ENCODE measurements at regions not wholly inside any gene's neighbourhood (a gene's known extent, or its start where the extent isn't known, plus 50 kb on each side); places are given as distances from the start of the nearest gene placed in this dataset.
A peak's percentile ranks its signal among the peaks of the same experiment; 100 is the strongest.

GRCh38 chr3:72277710-72278109, 492.8 kb upstream of the PROK2 start:
- intact Hi-C loops (cut with DNase I; ENCODE audit: low total_unique reads) (loop anchor here (10.0 kb wide), 1 partner anchor 547 kb away; no protein-coding TSS in a partner anchor), in situ Hi-C loops (cut with MboI; ENCODE audit: low sequenced_read_pairs in 4 of 4) (no loop called here)
- no peak overlapping the region for H3K4me3 ChIP-seq
- ATAC-seq (no peak), DNase-seq (no peak)
- H3K9me3 ChIP-seq, result no peaks in the 10 kb centered on the region
- H3K36me3 ChIP-seq, result no peaks in the 10 kb centered on the region
- H3K4me1 ChIP-seq, result peaks cover 10 to 11% of the 10 kb centered on the region in 2 donors
- TF ChIP-seq POLR2A (IDR thresholded peaks at IDR 0.05) (no peak), CTCF (IDR thresholded peaks at IDR 0.05 in 4 of 5, conservative IDR thresholded peaks at IDR 0.05 in 1 of 5) (no peak)
- no peak overlapping the region for H3K27ac ChIP-seq
- peaks cover 0 to 2% (median 0%) of the 10 kb centered on the region in 3 donors for H3K27me3 ChIP-seq

DNA sequence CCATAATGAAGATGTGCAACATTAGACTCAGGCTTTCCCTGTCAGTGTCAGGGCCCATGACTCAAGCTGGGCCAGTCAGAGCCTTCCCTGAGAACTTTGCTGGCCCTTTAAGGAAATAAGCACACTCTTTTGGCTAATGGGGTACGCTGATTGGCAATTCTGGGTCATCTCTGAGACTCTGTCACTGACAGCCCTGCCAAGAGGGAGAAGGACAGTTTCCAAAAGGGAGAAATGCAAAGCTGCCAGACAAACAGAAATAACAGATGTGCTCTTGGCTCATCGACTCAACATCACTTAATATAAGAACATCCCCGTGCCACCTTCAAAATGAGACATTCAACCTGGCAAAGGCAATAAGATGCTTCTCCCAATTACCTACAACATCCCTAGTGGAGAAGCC, 491.9 kb upstream of the PROK2 start:
- TF ChIP-seq POLR2A (IDR thresholded peaks at IDR 0.05) (no peak), CTCF (IDR thresholded peaks at IDR 0.05 in 4 of 5, conservative IDR thresholded peaks at IDR 0.05 in 1 of 5) (no peak)
- no peak overlapping the region for H3K4me3 ChIP-seq
- no peak for ATAC-seq
- H3K36me3 ChIP-seq, result no peaks in the 10 kb centered on the region
- peaks cover 10 to 14% of the 10 kb centered on the region in 2 donors for H3K4me1 ChIP-seq
- no peak for DNase-seq
- intact Hi-C loops (cut with DNase I; ENCODE audit: low total_unique reads), result loop anchor here (10.0 kb wide), 1 partner anchor 548 kb away; no protein-coding TSS in a partner anchor
- no peak overlapping the region for H3K27ac ChIP-seq
- in situ Hi-C loops (cut with MboI; ENCODE audit: low sequenced_read_pairs in 4 of 4), result no loop called here
- H3K9me3 ChIP-seq, result no peaks in the 10 kb centered on the region
- H3K27me3 ChIP-seq, result peaks cover 0 to 2% (median 0%) of the 10 kb centered on the region in 3 donors

GRCh38 chr3:72275331-72275751, 490.4 kb upstream of the PROK2 start:
- H3K27ac ChIP-seq, result no peak overlapping the region
- TF ChIP-seq CTCF (IDR thresholded peaks at IDR 0.05 in 4 of 5, conservative IDR thresholded peaks at IDR 0.05 in 1 of 5), result no peak
- no peak for TF ChIP-seq POLR2A (IDR thresholded peaks at IDR 0.05)
- H3K4me1 ChIP-seq, result peaks cover 22 to 24% of the 10 kb centered on the region in 2 donors

DNA sequence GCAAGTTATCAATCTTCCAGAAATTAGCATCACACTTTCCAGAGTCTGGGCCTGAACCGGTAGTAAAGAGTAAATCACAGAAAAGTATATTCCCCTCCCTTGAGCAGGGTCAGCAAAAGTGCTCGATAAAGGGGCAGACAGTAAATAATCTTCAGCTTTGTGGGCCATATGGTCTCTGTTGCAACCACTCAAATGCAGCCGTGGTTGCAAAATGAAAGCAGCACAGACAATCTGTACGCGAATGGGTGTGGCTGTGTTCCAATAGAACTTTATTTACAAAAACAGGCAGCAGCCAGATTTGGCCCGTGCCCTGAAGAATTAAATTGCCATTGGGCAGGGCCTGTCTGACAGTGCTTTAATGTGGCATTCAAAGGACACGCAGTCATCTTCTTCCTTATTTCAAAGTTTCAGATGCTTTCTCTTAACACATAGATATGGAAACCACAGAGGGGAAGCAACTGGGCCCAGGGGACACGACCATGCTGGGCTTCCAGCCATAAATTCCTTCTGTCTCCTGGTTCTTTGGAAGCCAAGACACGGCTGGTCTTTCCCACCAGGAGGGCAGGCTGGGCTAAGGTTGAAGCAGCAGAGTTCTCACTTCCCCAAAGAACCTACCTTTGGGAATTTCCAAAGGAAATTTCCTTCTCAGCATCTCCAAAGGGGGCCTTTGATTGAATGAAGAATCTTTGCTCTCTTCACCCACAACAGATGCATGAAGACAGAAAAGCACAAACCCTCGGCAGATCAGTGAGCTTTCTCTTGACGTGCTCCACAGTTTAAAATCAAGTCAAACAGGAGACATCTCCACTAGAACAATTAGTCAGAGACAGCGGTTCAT, 489.8 kb upstream of the PROK2 start:
- no peak for TF ChIP-seq POLR2A (IDR thresholded peaks at IDR 0.05)
- TF ChIP-seq CTCF (IDR thresholded peaks at IDR 0.05 in 4 of 5, conservative IDR thresholded peaks at IDR 0.05 in 1 of 5), result no peak
- Histone ChIP-seq H3K27ac (peak overlapping the region in 1 of 4 donors; percentile 11), H3K27me3 (no peaks in the 10 kb centered on the region), H3K4me3 (no peak overlapping the region), H3K36me3 (no peaks in the 10 kb centered on the region), H3K4me1 (peaks cover 24 to 30% of the 10 kb centered on the region in 2 donors), H3K9me3 (no peaks in the 10 kb centered on the region)
- intact Hi-C loops (cut with DNase I; ENCODE audit: low total_unique reads) (loop anchor here (5.0 to 10.0 kb wide), 2 partner anchors 173 to 550 kb away; partner anchors contain the start of gene RYBP), in situ Hi-C loops (cut with MboI; ENCODE audit: low sequenced_read_pairs in 4 of 4) (no loop called here)
- peak in 1 of 2 donors; percentile 29 for ATAC-seq
- DNase-seq, result peak; percentile 23 to 28

More at GRCh38 chr3:72275331-72275751, 490.4 kb upstream of the PROK2 start:
- H3K9me3 ChIP-seq, result no peaks in the 10 kb centered on the region
- no peaks in the 10 kb centered on the region for H3K27me3 ChIP-seq
- ATAC-seq (no peak), DNase-seq (no peak)
- H3K36me3 ChIP-seq, result no peaks in the 10 kb centered on the region
- in situ Hi-C loops (cut with MboI; ENCODE audit: low sequenced_read_pairs in 4 of 4), result no loop called here
- intact Hi-C loops (cut with DNase I; ENCODE audit: low total_unique reads), result loop anchor here (10.0 kb wide), 1 partner anchor 549 kb away; no protein-coding TSS in a partner anchor
- H3K4me3 ChIP-seq, result no peak overlapping the region

Measured in gastrocnemius medialis (tissue), 4 donors.